Activated CD8-positive, alpha-beta memory T cell treated with anti-CD3 and anti-CD28 coated beads for 36 hours (primary cell): ENCODE measurements at regions not wholly inside any gene's neighbourhood (a gene's known extent, or its start where the extent isn't known, plus 50 kb on each side); places are given as distances from the start of the nearest gene placed in this dataset.

Experiments
- CTCF ChIA-PET: fragments of 350-600 bp; sonication (Branson Sonifier 250); formaldehyde crosslinking; loops from one replicate; lab custom pipeline; 2021; ENCODE audit warnings: antibody characterized with exemption; lab: Charles Lee
- POLR2A ChIA-PET: fragments of 350-600 bp; sonication (Branson Sonifier 250); formaldehyde crosslinking; loops from one replicate; lab custom pipeline; 2021; ENCODE audit warnings: antibody characterized with exemption; lab: Charles Lee

- CTCF ChIA-PET: no interaction called here
- POLR2A ChIA-PET: no interaction called here
Measured at GRCh38 chr4:14066979-14067378, 439.5 kb upstream of the BOD1L1 start.

- ChIA-PET CTCF (no interaction called here), POLR2A (no interaction called here)
Measured at GRCh38 chr4:14069886-14070285, 442.4 kb upstream of the BOD1L1 start.

GRCh38 chr4:14070289-14070880 is 442.9 kb upstream of the BOD1L1 start:
- ChIA-PET CTCF (no interaction called here), POLR2A (no interaction called here)

- CTCF ChIA-PET: no interaction called here
- POLR2A ChIA-PET: no interaction called here
Measured at GRCh38 chr4:14072506-14072905, 445.0 kb upstream of the BOD1L1 start.

- CTCF ChIA-PET: no interaction called here
- POLR2A ChIA-PET: no interaction called here
Measured at GRCh38 chr4:14076776-14077175, 449.3 kb upstream of the BOD1L1 start.

- CTCF ChIA-PET: no interaction called here
- POLR2A ChIA-PET: no interaction called here
Measured at GRCh38 chr4:14078326-14078725, 450.8 kb upstream of the BOD1L1 start.

- ChIA-PET POLR2A (no interaction called here), CTCF (no interaction called here)
Measured at GRCh38 chr4:14079601-14080000, 452.1 kb upstream of the BOD1L1 start.

- ChIA-PET CTCF (no interaction called here), POLR2A (no interaction called here)
Measured at GRCh38 chr4:14083150-14083549, 455.6 kb upstream of the BOD1L1 start.

GRCh38 chr4:14084598-14084997 is 457.1 kb upstream of the BOD1L1 start:
- ChIA-PET POLR2A (no interaction called here), CTCF (no interaction called here)

GRCh38 chr4:14087459-14087858 is 459.9 kb upstream of the BOD1L1 start:
- CTCF ChIA-PET: no interaction called here
- POLR2A ChIA-PET: no interaction called here

GRCh38 chr4:14087921-14088320 is 460.4 kb upstream of the BOD1L1 start:
- ChIA-PET POLR2A (no interaction called here), CTCF (no interaction called here)

- CTCF ChIA-PET: no interaction called here
Measured at GRCh38 chr4:14091531-14091930, 464.0 kb upstream of the BOD1L1 start.

GRCh38 chr4:14091966-14092365 is 464.4 kb upstream of the BOD1L1 start:
- POLR2A ChIA-PET: no interaction called here
- CTCF ChIA-PET: no interaction called here

More at GRCh38 chr4:14091531-14091930, 464.0 kb upstream of the BOD1L1 start:
- POLR2A ChIA-PET: no interaction called here

GRCh38 chr4:14092741-14093140 is 465.2 kb upstream of the BOD1L1 start:
- CTCF ChIA-PET: no interaction called here
- POLR2A ChIA-PET: no interaction called here

GRCh38 chr4:14095831-14096230 is 468.3 kb upstream of the BOD1L1 start:
- CTCF ChIA-PET: no interaction called here
- POLR2A ChIA-PET: no interaction called here

- CTCF ChIA-PET: no interaction called here
- POLR2A ChIA-PET: no interaction called here
Measured at GRCh38 chr4:14096396-14096965, 469.0 kb upstream of the BOD1L1 start.

GRCh38 chr4:14100349-14100748 is 472.8 kb upstream of the BOD1L1 start:
- ChIA-PET POLR2A (no interaction called here), CTCF (no interaction called here)

- CTCF ChIA-PET: no interaction called here
- POLR2A ChIA-PET: no interaction called here
Measured at GRCh38 chr4:14110407-14110806, 482.9 kb upstream of the BOD1L1 start.

GRCh38 chr4:14111730-14112181 is 484.2 kb upstream of the BOD1L1 start:
- CTCF ChIA-PET: no interaction called here
- POLR2A ChIA-PET: no interaction called here

- CTCF ChIA-PET: no interaction called here
- POLR2A ChIA-PET: no interaction called here
Measured at GRCh38 chr4:14115106-14115505, 487.6 kb upstream of the BOD1L1 start.

GRCh38 chr4:14117575-14118238 is 490.2 kb upstream of the BOD1L1 start:
- POLR2A ChIA-PET: no interaction called here
- CTCF ChIA-PET: no interaction called here
